ENCODE measurements at regions not wholly inside any gene's neighbourhood (a gene's known extent, or its start where the extent isn't known, plus 50 kb on each side); places are given as distances from the start of the nearest gene placed in this dataset.

- DNase-seq (ENCODE audit: low read depth), result no peak
- no peak for TF ChIP-seq CTCF (IDR thresholded peaks at IDR 0.05; ENCODE audit: control insufficient read depth, extremely low read depth, insufficient read depth)
- no peak overlapping the region for H3K4me3 ChIP-seq (ENCODE audit: low read depth, low read length)
Observed at GRCh38 chr13:42729857-42730402, 51.5 kb upstream of the FAM216B start.
